ENCODE measurements at regions not wholly inside any gene's neighbourhood (a gene's known extent, or its start where the extent isn't known, plus 50 kb on each side); places are given as distances from the start of the nearest gene placed in this dataset.

DNA sequence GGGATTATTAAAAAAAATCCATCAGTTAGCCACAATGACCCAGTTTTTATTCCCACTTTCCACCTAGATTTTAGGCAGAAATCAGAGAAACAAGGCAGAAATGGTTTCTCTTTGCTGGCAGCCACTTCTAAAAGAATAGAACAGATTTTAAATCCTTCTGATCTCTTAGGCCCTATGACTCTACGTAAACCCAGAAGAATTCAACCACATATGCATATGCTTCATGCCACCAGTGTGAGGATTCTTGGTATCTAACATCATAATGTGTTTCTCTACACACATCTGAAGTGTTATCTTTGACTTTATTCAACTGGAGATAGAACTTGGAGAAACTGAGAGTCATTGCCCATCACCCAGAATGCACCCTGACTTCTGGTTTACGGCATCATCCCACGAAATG lies 128.7 kb upstream of the TANK start:
- H3F3A ChIP-seq (ENCODE audit: low read depth), result no peaks in the 10 kb centered on the region
- TF ChIP-seq, protein P1, sequence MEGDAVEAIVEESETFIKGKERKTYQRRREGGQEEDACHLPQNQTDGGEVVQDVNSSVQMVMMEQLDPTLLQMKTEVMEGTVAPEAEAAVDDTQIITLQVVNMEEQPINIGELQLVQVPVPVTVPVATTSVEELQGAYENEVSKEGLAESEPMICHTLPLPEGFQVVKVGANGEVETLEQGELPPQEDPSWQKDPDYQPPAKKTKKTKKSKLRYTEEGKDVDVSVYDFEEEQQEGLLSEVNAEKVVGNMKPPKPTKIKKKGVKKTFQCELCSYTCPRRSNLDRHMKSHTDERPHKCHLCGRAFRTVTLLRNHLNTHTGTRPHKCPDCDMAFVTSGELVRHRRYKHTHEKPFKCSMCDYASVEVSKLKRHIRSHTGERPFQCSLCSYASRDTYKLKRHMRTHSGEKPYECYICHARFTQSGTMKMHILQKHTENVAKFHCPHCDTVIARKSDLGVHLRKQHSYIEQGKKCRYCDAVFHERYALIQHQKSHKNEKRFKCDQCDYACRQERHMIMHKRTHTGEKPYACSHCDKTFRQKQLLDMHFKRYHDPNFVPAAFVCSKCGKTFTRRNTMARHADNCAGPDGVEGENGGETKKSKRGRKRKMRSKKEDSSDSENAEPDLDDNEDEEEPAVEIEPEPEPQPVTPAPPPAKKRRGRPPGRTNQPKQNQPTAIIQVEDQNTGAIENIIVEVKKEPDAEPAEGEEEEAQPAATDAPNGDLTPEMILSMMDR (conservative IDR thresholded peaks at IDR 0.05; ENCODE audit: low read length), result no peak
- TF ChIP-seq EZH2phosphoT487 (IDR thresholded peaks at IDR 0.05; ENCODE audit: borderline replicate concordance), result no peak
- no peaks in the 10 kb centered on the region for H3K4me1 ChIP-seq (ENCODE audit: insufficient read depth, low read length, poor library complexity, severe bottlenecking)
- H3K79me2 ChIP-seq (ENCODE audit: insufficient read depth, low read length), result no peaks in the 10 kb centered on the region
- no peak overlapping the region for H3K4me2 ChIP-seq (ENCODE audit: low read depth, low read length, poor library complexity, severe bottlenecking)
- no peaks in the 10 kb centered on the region for H4K20me1 ChIP-seq (ENCODE audit: insufficient read depth, low read length, poor library complexity, severe bottlenecking)
- H3K9me2 ChIP-seq (replicated peaks; ENCODE audit: low read depth, low read length), result no peaks in the 10 kb centered on the region
- no peaks in the 10 kb centered on the region for H3K9me3 ChIP-seq (ENCODE audit: insufficient read depth, low read depth, low read length)
- H3K4me3 ChIP-seq (ENCODE audit: low read length, poor library complexity, severe bottlenecking), result no peak overlapping the region
- H3K36me3 ChIP-seq (ENCODE audit: insufficient read depth, low read length), result no peaks in the 10 kb centered on the region
- H2AFZ ChIP-seq (ENCODE audit: low read length), result no peak overlapping the region
- H3K9ac ChIP-seq (ENCODE audit: low read depth, low read length, poor library complexity, severe bottlenecking), result no peak overlapping the region
- no peaks in the 10 kb centered on the region for H3K27me3 ChIP-seq (ENCODE audit: insufficient read depth, low read length, poor library complexity, severe bottlenecking)

DNA sequence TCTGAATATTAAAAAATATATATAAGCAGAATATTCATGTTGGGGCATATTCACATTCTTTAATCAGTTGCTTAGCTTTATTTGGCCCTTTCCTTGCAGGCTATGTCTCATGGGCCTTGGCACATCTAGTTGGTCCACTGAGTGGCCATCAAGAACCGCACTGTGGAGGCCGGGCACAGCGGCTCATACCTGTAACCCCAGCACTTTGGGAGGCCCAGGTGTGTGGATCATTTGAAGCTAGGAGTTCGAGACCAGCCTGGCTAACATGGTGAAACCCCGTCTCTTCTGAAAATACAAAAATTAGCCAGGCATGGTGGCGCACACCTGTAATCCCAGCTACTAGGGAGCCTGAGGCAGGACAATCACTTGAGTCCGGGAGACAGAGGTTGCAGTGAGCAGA lies 127.6 kb upstream of the TANK start:
- Histone ChIP-seq H3K4me2 (ENCODE audit: low read depth, low read length, poor library complexity, severe bottlenecking) (no peak overlapping the region), H2AFZ (ENCODE audit: low read length) (no peak overlapping the region), H3K27me3 (ENCODE audit: insufficient read depth, low read length, poor library complexity, severe bottlenecking) (no peaks in the 10 kb centered on the region), H3K4me1 (ENCODE audit: insufficient read depth, low read length, poor library complexity, severe bottlenecking) (no peaks in the 10 kb centered on the region), H3K36me3 (ENCODE audit: insufficient read depth, low read length) (no peaks in the 10 kb centered on the region), H4K20me1 (ENCODE audit: insufficient read depth, low read length, poor library complexity, severe bottlenecking) (no peaks in the 10 kb centered on the region), H3K9me3 (ENCODE audit: insufficient read depth, low read depth, low read length) (no peaks in the 10 kb centered on the region), H3F3A (ENCODE audit: low read depth) (no peaks in the 10 kb centered on the region), H3K9ac (ENCODE audit: low read depth, low read length, poor library complexity, severe bottlenecking) (no peak overlapping the region), H3K4me3 (ENCODE audit: low read length, poor library complexity, severe bottlenecking) (no peak overlapping the region), H3K79me2 (ENCODE audit: insufficient read depth, low read length) (no peaks in the 10 kb centered on the region), H3K9me2 (replicated peaks; ENCODE audit: low read depth, low read length) (no peaks in the 10 kb centered on the region)
- no peak for TF ChIP-seq EZH2phosphoT487 (IDR thresholded peaks at IDR 0.05; ENCODE audit: borderline replicate concordance)
- TF ChIP-seq, protein P1 (conservative IDR thresholded peaks at IDR 0.05; ENCODE audit: low read length), result no peak

DNA sequence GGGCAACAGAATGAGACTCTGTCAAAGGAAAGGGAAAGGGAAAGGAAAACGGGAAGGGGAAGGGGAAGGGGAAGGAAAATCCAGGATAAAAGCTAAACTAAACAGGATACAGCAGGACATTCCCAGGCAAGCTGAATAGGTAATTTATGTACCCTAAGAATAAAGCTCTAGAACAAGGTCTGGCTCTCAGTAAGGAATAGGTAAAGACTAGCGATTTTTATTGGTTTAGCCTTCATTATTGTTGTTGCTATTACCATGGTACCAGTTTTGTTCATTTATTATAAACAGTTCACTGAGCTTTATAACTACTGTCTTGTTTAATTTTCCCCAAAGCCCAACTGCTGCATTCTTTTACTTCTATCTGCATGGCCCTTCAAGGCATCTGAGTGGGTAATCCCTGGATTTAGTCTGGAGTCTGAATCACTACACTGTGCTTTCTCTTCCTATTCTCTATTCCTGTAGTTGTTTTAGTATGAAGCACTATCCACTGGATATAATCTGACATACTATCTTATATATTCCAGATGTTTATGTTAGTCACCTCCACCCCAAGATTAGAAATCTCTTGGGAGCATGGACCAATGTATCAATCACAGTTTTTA lies 127.1 kb upstream of the TANK start:
- no peak overlapping the region for H3K4me2 ChIP-seq (ENCODE audit: low read depth, low read length, poor library complexity, severe bottlenecking)
- no peaks in the 10 kb centered on the region for H3K4me1 ChIP-seq (ENCODE audit: insufficient read depth, low read length, poor library complexity, severe bottlenecking)
- no peaks in the 10 kb centered on the region for H3K9me3 ChIP-seq (ENCODE audit: insufficient read depth, low read depth, low read length)
- H4K20me1 ChIP-seq (ENCODE audit: insufficient read depth, low read length, poor library complexity, severe bottlenecking), result no peaks in the 10 kb centered on the region
- H3K9me2 ChIP-seq (replicated peaks; ENCODE audit: low read depth, low read length), result no peaks in the 10 kb centered on the region
- H3K79me2 ChIP-seq (ENCODE audit: insufficient read depth, low read length), result no peaks in the 10 kb centered on the region
- TF ChIP-seq, protein P1 (conservative IDR thresholded peaks at IDR 0.05; ENCODE audit: low read length), result no peak
- TF ChIP-seq EZH2phosphoT487 (IDR thresholded peaks at IDR 0.05; ENCODE audit: borderline replicate concordance), result no peak
- no peak overlapping the region for H2AFZ ChIP-seq (ENCODE audit: low read length)
- no peaks in the 10 kb centered on the region for H3K36me3 ChIP-seq (ENCODE audit: insufficient read depth, low read length)
- no peaks in the 10 kb centered on the region for H3K27me3 ChIP-seq (ENCODE audit: insufficient read depth, low read length, poor library complexity, severe bottlenecking)
- no peak overlapping the region for H3K9ac ChIP-seq (ENCODE audit: low read depth, low read length, poor library complexity, severe bottlenecking)
- no peak overlapping the region for H3K4me3 ChIP-seq (ENCODE audit: low read length, poor library complexity, severe bottlenecking)
- no peaks in the 10 kb centered on the region for H3F3A ChIP-seq (ENCODE audit: low read depth)

All from Loucy (cell line).